SK-N-SH (cell line): ENCODE measurements at regions not wholly inside any gene's neighbourhood (a gene's known extent, or its start where the extent isn't known, plus 50 kb on each side); places are given as distances from the start of the nearest gene placed in this dataset.

Experiments used
- CTCF ChIA-PET: fragments of 300-600, 350-600 bp; formaldehyde crosslinking; extraction: SDS; loops from one replicate; lab custom pipeline; 2021; lab: Yijun Ruan, JAX
- POLR2A ChIA-PET: fragments of 350-600 bp; sonication (Branson Sonifier 250); formaldehyde crosslinking; extraction: SDS; loops from one replicate; lab custom pipeline; 2020; ENCODE audit warnings: antibody characterized with exemption, inconsistent platforms; lab: Yijun Ruan, JAX
- DNase-seq: peaks from one replicate; pipeline ENCODE4 v3.0.0; 2012
- H2AFZ ChIP-seq: fragments of 200-600 bp; sonication (generic); 2 replicates; pipeline ENCODE4 v1.8.1; 2016; ENCODE audit warnings: antibody characterized with exemption, mild to moderate bottlenecking, low read depth
- H3F3A ChIP-seq: fragments of 200-600 bp; sonication (generic); replicated peaks from 2 replicates; pipeline ENCODE3; 2016; ENCODE audit warnings: antibody characterized with exemption, mild to moderate bottlenecking; ENCODE audit not compliant: insufficient read depth
- H3K27ac ChIP-seq, 2 experiments: fragments of 200-500 bp in 1 of 2; fragments of 200-600 bp in 1 of 2; sonication (Bioruptor generic) in 1 of 2; sonication (generic), shearing (Covaris generic) in 1 of 2; 2 replicates each; pipeline versions ENCODE4 v1.5.1 to v1.6.1; 2014 to 2016; ENCODE audit warnings: low read depth in 2 of 2, inconsistent platforms in 1 of 2, low read length in 1 of 2, mild to moderate bottlenecking in 1 of 2, mixed read lengths in 1 of 2
- H3K27me3 ChIP-seq: fragments of 200-600 bp; sonication (generic), shearing (Covaris generic); 2 replicates; pipeline ENCODE4 v1.6.1; 2016; ENCODE audit warnings: mixed run types; ENCODE audit not compliant: insufficient read depth
- H3K36me3 ChIP-seq, 2 experiments: fragments of 200-500 bp in 1 of 2; fragments of 200-600 bp in 1 of 2; sonication (Bioruptor generic) in 1 of 2; sonication (generic) in 1 of 2; replicated peaks in 1 of 2; 2 replicates each; pipeline versions ENCODE3 to v1.5.1; 2014 to 2016; ENCODE audit warnings: low read length in 1 of 2, mild to moderate bottlenecking in 1 of 2; ENCODE audit not compliant: insufficient read depth in 2 of 2, control insufficient read depth in 1 of 2
- H3K4me1 ChIP-seq, 2 experiments: fragments of 200-500 bp in 1 of 2; fragments of 200-600 bp in 1 of 2; sonication (Bioruptor generic) in 1 of 2; sonication (generic), shearing (Covaris generic) in 1 of 2; 2 replicates each; pipeline versions ENCODE4 v1.5.1 to v1.6.1; 2014 to 2016; ENCODE audit warnings: low read depth in 1 of 2, low read length in 1 of 2, mixed run types in 1 of 2; ENCODE audit not compliant: insufficient read depth in 2 of 2, control insufficient read depth in 1 of 2
- H3K4me2 ChIP-seq: fragments of 200-600 bp; sonication (generic), shearing (Covaris generic); 2 replicates; pipeline ENCODE4 v1.6.1; 2017; ENCODE audit warnings: mixed run types
- H3K4me3 ChIP-seq, 2 experiments: fragments of 200-500 bp in 1 of 2; fragments of 200-600 bp in 1 of 2; sonication (Bioruptor generic) in 1 of 2; sonication (generic), shearing (Covaris generic) in 1 of 2; 2 replicates each; pipeline versions ENCODE4 v1.5.1 to v1.8.1; 2014 to 2016; ENCODE audit warnings: low read depth in 2 of 2, inconsistent platforms in 1 of 2, low read length in 1 of 2, mild to moderate bottlenecking in 1 of 2, mixed read lengths in 1 of 2, moderate library complexity in 1 of 2
- H3K79me2 ChIP-seq: fragments of 200-600 bp; sonication (generic); 2 replicates; pipeline ENCODE4 v1.8.1; 2017; ENCODE audit warnings: mild to moderate bottlenecking; ENCODE audit not compliant: insufficient read depth
- H3K9ac ChIP-seq: fragments of 200-600 bp; sonication (generic); 2 replicates; pipeline ENCODE4 v1.6.1; 2017; ENCODE audit warnings: mixed run types
- H3K9me2 ChIP-seq: fragments of 200-600 bp; sonication (generic); 2 replicates; pipeline ENCODE4 v1.6.1; 2017; ENCODE audit warnings: mixed run types
- H3K9me3 ChIP-seq: fragments of 200-600 bp; sonication (generic); 2 replicates; pipeline ENCODE4 v1.6.1; 2017; ENCODE audit warnings: mixed run types, mild to moderate bottlenecking, moderate library complexity
- H4K20me1 ChIP-seq: fragments of 200-600 bp; sonication (generic); 2 replicates; pipeline ENCODE4 v1.6.1; 2017; ENCODE audit warnings: mild to moderate bottlenecking, mixed run types; ENCODE audit not compliant: insufficient read depth
- ELF1 ChIP-seq: IDR thresholded peaks from 2 replicates; pipeline ENCODE4 v1.4.0; 2012
- EZH2phosphoT487 ChIP-seq: fragments of 200-600 bp; sonication (generic); IDR thresholded peaks from 2 replicates; pipeline ENCODE4 v1.6.1; 2017; ENCODE audit warnings: low read depth, mixed run types, mild to moderate bottlenecking, antibody characterized with exemption, moderate library complexity, borderline replicate concordance
- FOSL2 ChIP-seq: IDR thresholded peaks from 2 replicates; pipeline ENCODE4 v1.4.0; 2012; ENCODE audit warnings: low read depth, mild to moderate bottlenecking, moderate library complexity, borderline replicate concordance
- GABPA ChIP-seq: IDR thresholded peaks from 2 replicates; pipeline ENCODE4 v1.4.0; 2012; ENCODE audit warnings: low read depth, mild to moderate bottlenecking
- IRF3 ChIP-seq: fragments of 150-350 bp; IDR thresholded peaks from 2 replicates; pipeline ENCODE4 v1.6.1; 2016; ENCODE audit warnings: mild to moderate bottlenecking, low read depth, low read length
- JUND ChIP-seq: IDR thresholded peaks from 2 replicates; pipeline ENCODE4 v1.4.0; 2012
- MXI1 ChIP-seq: IDR thresholded peaks from 2 replicates; pipeline ENCODE4 v1.6.1; 2012; ENCODE audit warnings: mild to moderate bottlenecking, low read depth, low read length, improper control_type of control experiment
- NFIC ChIP-seq: IDR thresholded peaks from 2 replicates; pipeline ENCODE4 v1.4.0; 2012; ENCODE audit warnings: borderline replicate concordance
- NRF1 ChIP-seq: IDR thresholded peaks from 2 replicates; pipeline ENCODE4 v1.6.1; 2012; ENCODE audit warnings: low read depth, mild to moderate bottlenecking, low read length
- RAD21 ChIP-seq: IDR thresholded peaks from 2 replicates; pipeline ENCODE4 v1.6.1; 2012; ENCODE audit warnings: mild to moderate bottlenecking, low read length
- RCOR1 ChIP-seq: fragments of 150-350 bp; IDR thresholded peaks from 2 replicates; pipeline ENCODE4 v1.6.1; 2017; ENCODE audit warnings: antibody characterized with exemption, low read length
- SMC3 ChIP-seq: IDR thresholded peaks from 2 replicates; pipeline ENCODE4 v1.6.1; 2012; ENCODE audit warnings: low read depth, low read length, improper control_type of control experiment
- TAF1 ChIP-seq: IDR thresholded peaks from 2 replicates; pipeline ENCODE4 v1.6.1; 2012; ENCODE audit warnings: low read depth, mild to moderate bottlenecking, low read length, moderate library complexity, borderline replicate concordance
- TCF12 ChIP-seq: IDR thresholded peaks from 2 replicates; pipeline ENCODE4 v1.4.0; 2012
- TEAD4 ChIP-seq: IDR thresholded peaks from 2 replicates; pipeline ENCODE4 v1.4.0; 2012; ENCODE audit warnings: mild to moderate bottlenecking, borderline replicate concordance; ENCODE audit not compliant: insufficient read depth
- YY1 ChIP-seq: IDR thresholded peaks from 2 replicates; pipeline ENCODE4 v1.4.0; 2012; ENCODE audit warnings: low read depth, mild to moderate bottlenecking
- WGBS: methylation state at CpG from one replicate; pipeline ENCODE4 v1.1.6; 2017; ENCODE audit warnings: low lambda C conversion rate; 5-methylcytosine and 5-hydroxymethylcytosine counted together
- TF ChIP-seq, protein P1 (sequence below): IDR thresholded peaks from 2 replicates; pipeline ENCODE4 v1.4.0; 2012; ENCODE audit warnings: low read depth, borderline replicate concordance
- TF ChIP-seq, protein P2 (sequence below): IDR thresholded peaks from 2 replicates; pipeline ENCODE4 v1.4.0; 2012; ENCODE audit warnings: low read depth, borderline replicate concordance
- TF ChIP-seq, protein P3 (sequence below): IDR thresholded peaks from 2 replicates; pipeline ENCODE4; 2012

- TF ChIP-seq GABPA (no peak), RAD21 (no peak), IRF3 (no peak), NFIC (no peak), TCF12 (no peak), NRF1 (no peak), SMC3 (no peak)
These were observed 403.9 kb upstream of the CELF2 start (continued) for GRCh38 chr10:10613656-10614244.

GRCh38 chr10:10617686-10618085 lies 400.0 kb upstream of the CELF2 start:
- CTCF ChIA-PET = no interaction called here

DNA sequence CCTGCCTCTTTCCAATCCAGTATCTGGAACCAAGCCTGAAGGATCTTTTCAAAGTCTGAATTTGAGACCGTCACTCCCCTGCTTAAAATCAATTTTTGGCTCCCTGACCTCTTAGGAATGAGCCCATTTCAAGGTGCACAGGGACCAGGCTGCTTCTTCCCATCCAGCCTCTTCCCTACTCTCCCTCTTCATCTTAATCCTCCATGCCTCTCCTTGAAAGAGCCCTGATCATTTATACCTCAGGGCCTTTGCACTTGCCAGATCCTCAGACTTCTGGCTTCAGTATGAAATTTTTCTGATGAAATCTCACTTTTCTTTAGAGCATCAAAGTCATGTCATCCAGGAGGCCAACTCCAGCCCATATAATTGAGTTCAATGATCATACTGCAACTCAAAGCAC lies 399.5 kb upstream of the CELF2 start:
- TF ChIP-seq EZH2phosphoT487 (no peak), SMC3 (no peak), NRF1 (no peak), JUND (no peak), ELF1 (no peak), TAF1 (no peak), RCOR1 (no peak), FOSL2 (no peak)
- TF ChIP-seq, protein P1, sequence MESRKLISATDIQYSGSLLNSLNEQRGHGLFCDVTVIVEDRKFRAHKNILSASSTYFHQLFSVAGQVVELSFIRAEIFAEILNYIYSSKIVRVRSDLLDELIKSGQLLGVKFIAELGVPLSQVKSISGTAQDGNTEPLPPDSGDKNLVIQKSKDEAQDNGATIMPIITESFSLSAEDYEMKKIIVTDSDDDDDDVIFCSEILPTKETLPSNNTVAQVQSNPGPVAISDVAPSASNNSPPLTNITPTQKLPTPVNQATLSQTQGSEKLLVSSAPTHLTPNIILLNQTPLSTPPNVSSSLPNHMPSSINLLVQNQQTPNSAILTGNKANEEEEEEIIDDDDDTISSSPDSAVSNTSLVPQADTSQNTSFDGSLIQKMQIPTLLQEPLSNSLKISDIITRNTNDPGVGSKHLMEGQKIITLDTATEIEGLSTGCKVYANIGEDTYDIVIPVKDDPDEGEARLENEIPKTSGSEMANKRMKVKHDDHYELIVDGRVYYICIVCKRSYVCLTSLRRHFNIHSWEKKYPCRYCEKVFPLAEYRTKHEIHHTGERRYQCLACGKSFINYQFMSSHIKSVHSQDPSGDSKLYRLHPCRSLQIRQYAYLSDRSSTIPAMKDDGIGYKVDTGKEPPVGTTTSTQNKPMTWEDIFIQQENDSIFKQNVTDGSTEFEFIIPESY = no peak
- Histone ChIP-seq H2AFZ (no peak overlapping the region), H3K9me3 (no peaks in the 10 kb centered on the region), H3K27me3 (no peaks in the 10 kb centered on the region), H3K4me1 (no peaks in the 10 kb centered on the region), H3K36me3 (no peaks in the 10 kb centered on the region), H3K9me2 (no peaks in the 10 kb centered on the region), H3K4me3 (no peak overlapping the region), H3K4me2 (no peak overlapping the region), H3K27ac (no peak overlapping the region), H3F3A (no peaks in the 10 kb centered on the region), H3K79me2 (no peaks in the 10 kb centered on the region), H4K20me1 (no peaks in the 10 kb centered on the region), H3K9ac (no peak overlapping the region)
- 11% methylated on average over 1 of the region's 1 CpG for WGBS
- DNase-seq = no peak
- ChIA-PET POLR2A (no interaction called here), CTCF (no interaction called here)

More at GRCh38 chr10:10617686-10618085, 400.0 kb upstream of the CELF2 start:
- H3K4me2 ChIP-seq = no peak overlapping the region
- H4K20me1 ChIP-seq = no peaks in the 10 kb centered on the region
- TF ChIP-seq RCOR1 (no peak), GABPA (no peak), YY1 (no peak), TEAD4 (no peak), MXI1 (no peak)
- TF ChIP-seq, protein P2, sequence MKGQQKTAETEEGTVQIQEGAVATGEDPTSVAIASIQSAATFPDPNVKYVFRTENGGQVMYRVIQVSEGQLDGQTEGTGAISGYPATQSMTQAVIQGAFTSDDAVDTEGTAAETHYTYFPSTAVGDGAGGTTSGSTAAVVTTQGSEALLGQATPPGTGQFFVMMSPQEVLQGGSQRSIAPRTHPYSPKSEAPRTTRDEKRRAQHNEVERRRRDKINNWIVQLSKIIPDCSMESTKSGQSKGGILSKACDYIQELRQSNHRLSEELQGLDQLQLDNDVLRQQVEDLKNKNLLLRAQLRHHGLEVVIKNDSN = no peak
- TF ChIP-seq, protein P3, sequence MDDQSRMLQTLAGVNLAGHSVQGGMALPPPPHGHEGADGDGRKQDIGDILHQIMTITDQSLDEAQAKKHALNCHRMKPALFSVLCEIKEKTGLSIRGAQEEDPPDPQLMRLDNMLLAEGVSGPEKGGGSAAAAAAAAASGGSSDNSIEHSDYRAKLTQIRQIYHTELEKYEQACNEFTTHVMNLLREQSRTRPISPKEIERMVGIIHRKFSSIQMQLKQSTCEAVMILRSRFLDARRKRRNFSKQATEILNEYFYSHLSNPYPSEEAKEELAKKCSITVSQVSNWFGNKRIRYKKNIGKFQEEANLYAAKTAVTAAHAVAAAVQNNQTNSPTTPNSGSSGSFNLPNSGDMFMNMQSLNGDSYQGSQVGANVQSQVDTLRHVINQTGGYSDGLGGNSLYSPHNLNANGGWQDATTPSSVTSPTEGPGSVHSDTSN = no peak
- no peaks in the 10 kb centered on the region for H3K4me1 ChIP-seq
- no peaks in the 10 kb centered on the region for H3K9me3 ChIP-seq
- no peak overlapping the region for H3K27ac ChIP-seq
- H3K9ac ChIP-seq = no peak overlapping the region
- no peak overlapping the region for H2AFZ ChIP-seq
- no peak for DNase-seq
- POLR2A ChIA-PET = no interaction called here
- no peak overlapping the region for H3K4me3 ChIP-seq
- no peaks in the 10 kb centered on the region for H3K79me2 ChIP-seq
- H3K9me2 ChIP-seq = no peaks in the 10 kb centered on the region
- no peaks in the 10 kb centered on the region for H3K36me3 ChIP-seq
- 71% methylated on average over 2 of the region's 2 CpGs for WGBS
- H3F3A ChIP-seq = no peaks in the 10 kb centered on the region
- H3K27me3 ChIP-seq = no peaks in the 10 kb centered on the region
